NCI-H524 treated with DMSO at 0.1 percent for 48 hours (cell line): ENCODE measurements at regions not wholly inside any gene's neighbourhood (a gene's known extent, or its start where the extent isn't known, plus 50 kb on each side); places are given as distances from the start of the nearest gene placed in this dataset.
"Not testable (repeated sequence)": the region's sequence is repeated elsewhere in the genome, so short reads cannot be mapped to it uniquely, and the experiment has no call there.

Source experiments
- DNase-seq: peaks from one replicate; lab custom pipeline; 2025; lab: John Stamatoyannopoulos, UW

- not testable (repeated sequence) for DNase-seq
These were observed 671.3 kb upstream of the DEFB115 start for GRCh38 chr20:30586178-30586577.

- DNase-seq, result no peak
These were observed 663.9 kb upstream of the DEFB115 start for GRCh38 chr20:30593572-30593971.

- DNase-seq, result no peak
These were observed 663.4 kb upstream of the DEFB115 start for GRCh38 chr20:30594112-30594511.

GRCh38 chr20:30595698-30596097 is 661.8 kb upstream of the DEFB115 start:
- no peak for DNase-seq

- DNase-seq, result not testable (repeated sequence)
These were observed 660.0 kb upstream of the DEFB115 start for GRCh38 chr20:30597429-30597828.

- no peak for DNase-seq
These were observed 658.8 kb upstream of the DEFB115 start for GRCh38 chr20:30598460-30599230.

- DNase-seq, result no peak
These were observed 657.5 kb upstream of the DEFB115 start for GRCh38 chr20:30599990-30600389.

GRCh38 chr20:30601974-30602373 is 655.5 kb upstream of the DEFB115 start:
- no peak for DNase-seq

- no peak for DNase-seq
These were observed 655.0 kb upstream of the DEFB115 start for GRCh38 chr20:30602424-30602823.

- DNase-seq, result no peak
These were observed 650.5 kb upstream of the DEFB115 start for GRCh38 chr20:30606990-30607389.

GRCh38 chr20:30610029-30610693 is 647.3 kb upstream of the DEFB115 start:
- no peak for DNase-seq

- no peak for DNase-seq
These were observed 646.7 kb upstream of the DEFB115 start for GRCh38 chr20:30610751-30611150.

GRCh38 chr20:30611239-30611984 is 646.1 kb upstream of the DEFB115 start:
- DNase-seq, result no peak

- no peak for DNase-seq
These were observed 645.1 kb upstream of the DEFB115 start for GRCh38 chr20:30612344-30612743.

- not testable (repeated sequence) for DNase-seq
These were observed 636.1 kb upstream of the DEFB115 start for GRCh38 chr20:30621346-30621745.

GRCh38 chr20:30624310-30624709 is 633.2 kb upstream of the DEFB115 start:
- DNase-seq, result not testable (repeated sequence)

GRCh38 chr20:30629376-30629775 is 628.1 kb upstream of the DEFB115 start:
- not testable (repeated sequence) for DNase-seq

- DNase-seq, result no peak
These were observed 626.7 kb upstream of the DEFB115 start for GRCh38 chr20:30630761-30631160.

- not testable (repeated sequence) for DNase-seq
These were observed 626.1 kb upstream of the DEFB115 start for GRCh38 chr20:30631261-30631789.

GRCh38 chr20:30632773-30633172 is 624.7 kb upstream of the DEFB115 start:
- DNase-seq, result not testable (repeated sequence)

- DNase-seq, result not testable (repeated sequence)
These were observed 615.9 kb upstream of the DEFB115 start for GRCh38 chr20:30641522-30641921.

- DNase-seq, result not testable (repeated sequence)
These were observed 596.5 kb upstream of the DEFB115 start for GRCh38 chr20:30660982-30661381.
